ENCODE measurements at regions not wholly inside any gene's neighbourhood (a gene's known extent, or its start where the extent isn't known, plus 50 kb on each side); places are given as distances from the start of the nearest gene placed in this dataset.

DNA sequence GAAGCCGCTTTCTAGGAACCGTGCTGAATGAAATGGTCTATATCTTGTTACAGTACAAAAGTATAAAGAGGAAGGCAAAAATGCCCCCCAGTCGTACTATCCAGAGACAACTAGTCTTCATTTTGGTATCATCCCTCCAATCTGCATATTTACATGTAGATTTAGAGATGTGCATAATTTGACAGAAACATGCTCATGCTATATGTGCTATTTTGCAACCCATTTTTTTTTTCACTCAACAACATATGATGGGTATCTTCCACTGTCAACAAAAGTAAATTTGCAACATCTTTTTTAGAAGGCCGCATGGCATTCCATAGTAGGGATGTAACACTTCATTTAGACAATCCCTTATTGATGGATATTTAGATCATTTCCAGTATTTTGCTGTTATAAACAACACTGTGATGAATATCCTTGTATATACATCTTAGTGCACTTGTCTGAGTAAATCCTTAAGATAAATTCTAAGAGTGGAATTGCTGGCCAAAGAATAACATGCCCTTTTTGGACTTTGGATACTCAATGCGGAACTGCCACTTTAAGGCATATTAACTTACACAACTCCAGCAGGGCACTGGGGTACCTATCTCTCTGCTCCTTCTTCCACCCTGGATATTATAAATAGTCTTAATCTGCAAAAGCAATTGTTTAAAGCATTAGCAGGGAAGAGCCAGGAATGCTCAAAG, 71.1 kb upstream of the SH3PXD2B start:
- in situ Hi-C loops (cut with MboI) = no loop called here
- 8% methylated on average over 5 of the region's 5 CpGs for WGBS (ENCODE audit: insufficient coverage, low coverage, missing lambda C conversion rate)
- no peak overlapping the region for H2AFZ ChIP-seq (ENCODE audit: low read depth, low read length)
- no peaks in the 10 kb centered on the region for H3K9me3 ChIP-seq (replicated peaks; ENCODE audit: control insufficient read depth, insufficient read depth, low read depth, low read length)
- peaks cover 0 to 12% of the 10 kb centered on the region in 2 experiments; a peak in 2 of 5 replicates for H3K27me3 ChIP-seq (ENCODE audit: control insufficient read depth in 2 of 2, insufficient read depth in 2 of 2, low read length in 2 of 2)
- CTCF ChIA-PET (ENCODE audit: low intra/inter-chr PET ratio) = no interaction called here
- H3K4me2 ChIP-seq (ENCODE audit: insufficient read depth, low read length) = no peak overlapping the region
- TF ChIP-seq ZNF780A (CRISPR knock-in tag; IDR thresholded peaks at IDR 0.05) = no peak
- TF ChIP-seq SETDB1 (IDR thresholded peaks at IDR 0.05; ENCODE audit: low read length) = no peak
- TF ChIP-seq MED1 (CRISPR knock-in tag; IDR thresholded peaks at IDR 0.05; ENCODE audit: borderline replicate concordance) = no peak
- TF ChIP-seq, protein P1, sequence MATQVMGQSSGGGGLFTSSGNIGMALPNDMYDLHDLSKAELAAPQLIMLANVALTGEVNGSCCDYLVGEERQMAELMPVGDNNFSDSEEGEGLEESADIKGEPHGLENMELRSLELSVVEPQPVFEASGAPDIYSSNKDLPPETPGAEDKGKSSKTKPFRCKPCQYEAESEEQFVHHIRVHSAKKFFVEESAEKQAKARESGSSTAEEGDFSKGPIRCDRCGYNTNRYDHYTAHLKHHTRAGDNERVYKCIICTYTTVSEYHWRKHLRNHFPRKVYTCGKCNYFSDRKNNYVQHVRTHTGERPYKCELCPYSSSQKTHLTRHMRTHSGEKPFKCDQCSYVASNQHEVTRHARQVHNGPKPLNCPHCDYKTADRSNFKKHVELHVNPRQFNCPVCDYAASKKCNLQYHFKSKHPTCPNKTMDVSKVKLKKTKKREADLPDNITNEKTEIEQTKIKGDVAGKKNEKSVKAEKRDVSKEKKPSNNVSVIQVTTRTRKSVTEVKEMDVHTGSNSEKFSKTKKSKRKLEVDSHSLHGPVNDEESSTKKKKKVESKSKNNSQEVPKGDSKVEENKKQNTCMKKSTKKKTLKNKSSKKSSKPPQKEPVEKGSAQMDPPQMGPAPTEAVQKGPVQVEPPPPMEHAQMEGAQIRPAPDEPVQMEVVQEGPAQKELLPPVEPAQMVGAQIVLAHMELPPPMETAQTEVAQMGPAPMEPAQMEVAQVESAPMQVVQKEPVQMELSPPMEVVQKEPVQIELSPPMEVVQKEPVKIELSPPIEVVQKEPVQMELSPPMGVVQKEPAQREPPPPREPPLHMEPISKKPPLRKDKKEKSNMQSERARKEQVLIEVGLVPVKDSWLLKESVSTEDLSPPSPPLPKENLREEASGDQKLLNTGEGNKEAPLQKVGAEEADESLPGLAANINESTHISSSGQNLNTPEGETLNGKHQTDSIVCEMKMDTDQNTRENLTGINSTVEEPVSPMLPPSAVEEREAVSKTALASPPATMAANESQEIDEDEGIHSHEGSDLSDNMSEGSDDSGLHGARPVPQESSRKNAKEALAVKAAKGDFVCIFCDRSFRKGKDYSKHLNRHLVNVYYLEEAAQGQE (IDR thresholded peaks at IDR 0.05; ENCODE audit: borderline replicate concordance) = no peak
- TF ChIP-seq, protein P1 (CRISPR knock-in tag; IDR thresholded peaks at IDR 0.05; ENCODE audit: low read depth) = no peak
- no peak for TF ChIP-seq RCOR1 (IDR thresholded peaks at IDR 0.05; ENCODE audit: borderline replicate concordance in 1 of 2, low read depth in 2 of 2, low read length in 2 of 2)
- no peak for TF ChIP-seq FOXJ3 (CRISPR knock-in tag; IDR thresholded peaks at IDR 0.05)
- TF ChIP-seq, protein P2, sequence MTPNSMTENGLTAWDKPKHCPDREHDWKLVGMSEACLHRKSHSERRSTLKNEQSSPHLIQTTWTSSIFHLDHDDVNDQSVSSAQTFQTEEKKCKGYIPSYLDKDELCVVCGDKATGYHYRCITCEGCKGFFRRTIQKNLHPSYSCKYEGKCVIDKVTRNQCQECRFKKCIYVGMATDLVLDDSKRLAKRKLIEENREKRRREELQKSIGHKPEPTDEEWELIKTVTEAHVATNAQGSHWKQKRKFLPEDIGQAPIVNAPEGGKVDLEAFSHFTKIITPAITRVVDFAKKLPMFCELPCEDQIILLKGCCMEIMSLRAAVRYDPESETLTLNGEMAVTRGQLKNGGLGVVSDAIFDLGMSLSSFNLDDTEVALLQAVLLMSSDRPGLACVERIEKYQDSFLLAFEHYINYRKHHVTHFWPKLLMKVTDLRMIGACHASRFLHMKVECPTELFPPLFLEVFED (CRISPR knock-in tag; conservative IDR thresholded peaks at IDR 0.05) = no peak
- TF ChIP-seq NELFE (IDR thresholded peaks at IDR 0.05; ENCODE audit: insufficient read depth, insufficient read length) = no peak
- no peaks in the 10 kb centered on the region for H3K4me1 ChIP-seq (replicated peaks in 1 of 2; ENCODE audit: control insufficient read depth in 2 of 2, insufficient read depth in 2 of 2, low read length in 2 of 2)
- ATAC-seq (no peak), DNase-seq (ENCODE audit: extremely low read depth in 1 of 4, low spot score in 3 of 4) (no peak), FAIRE-seq (no peak)
- H3K4me3 ChIP-seq = no peak overlapping the region
- H3K9me1 ChIP-seq (ENCODE audit: control insufficient read depth, insufficient read depth, low read length) = no peaks in the 10 kb centered on the region
- POLR2A ChIA-PET = no interaction called here
- no peak overlapping the region for H3K9ac ChIP-seq (ENCODE audit: insufficient read depth in 1 of 2, low read depth in 2 of 2, low read length in 2 of 2)
- no peaks in the 10 kb centered on the region for H4K20me1 ChIP-seq (replicated peaks; ENCODE audit: control insufficient read depth, insufficient read depth, low read length)
- no TSS peak for BruUV-seq (replicated peaks)
- H3K79me2 ChIP-seq (ENCODE audit: control insufficient read depth, insufficient read depth, low read length) = no peaks in the 10 kb centered on the region
- H3K36me3 ChIP-seq (ENCODE audit: control insufficient read depth, insufficient read depth, low read length) = no peaks in the 10 kb centered on the region
- H3K27ac ChIP-seq (ENCODE audit: extremely low read depth, low read depth, low read length) = no peak overlapping the region
- intact Hi-C loops (cut with micrococcal nuclease) = no loop called here
